VCaP (cell line): ENCODE measurements at regions not wholly inside any gene's neighbourhood (a gene's known extent, or its start where the extent isn't known, plus 50 kb on each side); places are given as distances from the start of the nearest gene placed in this dataset.

Experiments used
- H3K27ac ChIP-seq: fragments of 450-650 bp; 2 replicates; pipeline ENCODE4 v1.5.1; 2017
- CTCF ChIP-seq: fragments of 450-650 bp; conservative IDR thresholded peaks from 2 replicates; pipeline ENCODE4 v1.5.1; 2017; ENCODE audit warnings: mild to moderate bottlenecking, moderate library complexity

- no peak overlapping the region for H3K27ac ChIP-seq
- no peak for TF ChIP-seq CTCF
Observed at GRCh38 chr6:147839708-147840610, 331.5 kb downstream of the SAMD5 start.

GRCh38 chr6:147841547-147842148 lies 333.2 kb downstream of the SAMD5 start:
- peak overlapping the region; percentile 30; the same call in 1 of the 2 replicates for H3K27ac ChIP-seq
- TF ChIP-seq CTCF: no peak

- TF ChIP-seq CTCF: no peak
- no peak overlapping the region for H3K27ac ChIP-seq
Observed at GRCh38 chr6:147849401-147850330, 341.2 kb downstream of the SAMD5 start.

- TF ChIP-seq CTCF: no peak
- no peak overlapping the region for H3K27ac ChIP-seq
Observed at GRCh38 chr6:147852772-147853171, 344.3 kb downstream of the SAMD5 start.

- TF ChIP-seq CTCF: no peak
- no peak overlapping the region for H3K27ac ChIP-seq
Observed at GRCh38 chr6:147853574-147853973, 345.1 kb downstream of the SAMD5 start.

GRCh38 chr6:147855803-147856482 lies 347.5 kb downstream of the SAMD5 start:
- no peak overlapping the region for H3K27ac ChIP-seq
- TF ChIP-seq CTCF: no peak
